ENCODE measurements at regions not wholly inside any gene's neighbourhood (a gene's known extent, or its start where the extent isn't known, plus 50 kb on each side); places are given as distances from the start of the nearest gene placed in this dataset.
"Not testable (repeated sequence)": the region's sequence is repeated elsewhere in the genome, so short reads cannot be mapped to it uniquely, and the experiment has no call there.

GRCh38 chr4:104915864-104916263 lies 230.8 kb upstream of the TET2 start:
- no peak for DNase-seq
- no peak for ATAC-seq
- intact Hi-C loops (cut with DNase I) = no loop called here

- ATAC-seq (no peak), DNase-seq (no peak)
- intact Hi-C loops (cut with DNase I) = no loop called here
Measured at GRCh38 chr4:104919406-104919805, 227.3 kb upstream of the TET2 start.

- no peak for ATAC-seq
- intact Hi-C loops (cut with DNase I) = no loop called here
- DNase-seq = no peak
Measured at GRCh38 chr4:104930298-104930697, 216.4 kb upstream of the TET2 start.

GRCh38 chr4:104930745-104931736 lies 215.6 kb upstream of the TET2 start:
- peak; percentile 38 for DNase-seq
- intact Hi-C loops (cut with DNase I); ATAC-seq: not testable (repeated sequence)

GRCh38 chr4:104938624-104939023 lies 208.1 kb upstream of the TET2 start:
- DNase-seq (no peak), ATAC-seq (no peak)
- intact Hi-C loops (cut with DNase I) = no loop called here

- no peak for ATAC-seq
- intact Hi-C loops (cut with DNase I) = no loop called here
- DNase-seq = no peak
Measured at GRCh38 chr4:104940927-104941326, 205.7 kb upstream of the TET2 start.

- no peak for DNase-seq
- intact Hi-C loops (cut with DNase I) = no loop called here
- ATAC-seq = no peak
Measured at GRCh38 chr4:104941661-104942062, 205.0 kb upstream of the TET2 start.

GRCh38 chr4:104942990-104943743 lies 203.5 kb upstream of the TET2 start:
- intact Hi-C loops (cut with DNase I) = no loop called here
- DNase-seq = no peak
- no peak for ATAC-seq

- intact Hi-C loops (cut with DNase I) = no loop called here
- no peak for DNase-seq
- ATAC-seq = no peak
Measured at GRCh38 chr4:104944596-104944995, 202.1 kb upstream of the TET2 start.

- DNase-seq (no peak), ATAC-seq (no peak)
- intact Hi-C loops (cut with DNase I) = no loop called here
Measured at GRCh38 chr4:104964410-104965175, 182.1 kb upstream of the TET2 start.

- ATAC-seq (peak; percentile 27 to 65), DNase-seq (no peak)
- intact Hi-C loops (cut with DNase I) = no loop called here
Measured at GRCh38 chr4:104966349-104967033, 180.2 kb upstream of the TET2 start.

GRCh38 chr4:104967034-104967401 lies 179.7 kb upstream of the TET2 start:
- intact Hi-C loops (cut with DNase I) = no loop called here
- DNase-seq = no peak
- ATAC-seq = no peak

GRCh38 chr4:104969394-104970082 lies 177.1 kb upstream of the TET2 start:
- ATAC-seq = no peak
- DNase-seq = no peak
- intact Hi-C loops (cut with DNase I) = no loop called here

GRCh38 chr4:104971462-104971861 lies 175.2 kb upstream of the TET2 start:
- no peak for DNase-seq
- ATAC-seq = no peak
- intact Hi-C loops (cut with DNase I) = no loop called here

- intact Hi-C loops (cut with DNase I) = no loop called here
- ATAC-seq = no peak
- DNase-seq = no peak
Measured at GRCh38 chr4:104973708-104974107, 173.0 kb upstream of the TET2 start.

- ATAC-seq = no peak
- intact Hi-C loops (cut with DNase I) = no loop called here
- DNase-seq = no peak
Measured at GRCh38 chr4:104975617-104976016, 171.1 kb upstream of the TET2 start.

- intact Hi-C loops (cut with DNase I) = no loop called here
- DNase-seq = no peak
- no peak for ATAC-seq
Measured at GRCh38 chr4:104976262-104976661, 170.4 kb upstream of the TET2 start.

GRCh38 chr4:104979083-104979760 lies 167.5 kb upstream of the TET2 start:
- DNase-seq (no peak), ATAC-seq (no peak)
- intact Hi-C loops (cut with DNase I) = no loop called here
